H9 (cell line): ENCODE measurements at regions not wholly inside any gene's neighbourhood (a gene's known extent, or its start where the extent isn't known, plus 50 kb on each side); places are given as distances from the start of the nearest gene placed in this dataset.

Experiments used
- DNase-seq: peaks from one replicate; pipeline ENCODE4 v3.0.0-alpha.2; 2017
- H2AFZ ChIP-seq: one replicate; pipeline ENCODE4 v1.6.1; 2013; ENCODE audit warnings: mild to moderate bottlenecking, low read length, control low read depth, moderate library complexity
- H2AK5ac ChIP-seq: 2 replicates; pipeline ENCODE4 v1.6.1; 2013; ENCODE audit warnings: low read length, control low read depth, mixed read lengths; ENCODE audit not compliant: insufficient read length
- H2BK120ac ChIP-seq: one replicate; pipeline ENCODE4 v1.6.1; 2013; ENCODE audit warnings: low read depth, mild to moderate bottlenecking, low read length, control low read depth, inconsistent platforms; ENCODE audit not compliant: poor library complexity, severe bottlenecking
- H2BK12ac ChIP-seq: 2 replicates; pipeline ENCODE4 v1.6.1; 2013; ENCODE audit warnings: low read length, control low read depth, mixed read lengths, low read depth; ENCODE audit not compliant: insufficient read length
- H2BK15ac ChIP-seq: 2 replicates; pipeline ENCODE4 v1.6.1; 2013; ENCODE audit warnings: low read depth, low read length, control low read depth
- H2BK20ac ChIP-seq: one replicate; pipeline ENCODE4 v1.6.1; 2013; ENCODE audit warnings: low read depth, mild to moderate bottlenecking, low read length, control low read depth, inconsistent platforms; ENCODE audit not compliant: poor library complexity, severe bottlenecking
- H2BK5ac ChIP-seq: 2 replicates; pipeline ENCODE4 v1.6.1; 2013; ENCODE audit warnings: low read length, control low read depth, mixed read lengths; ENCODE audit not compliant: insufficient read length
- H3K14ac ChIP-seq: 2 replicates; pipeline ENCODE4 v1.6.1; 2013; ENCODE audit warnings: low read length, control low read depth; ENCODE audit not compliant: insufficient read depth
- H3K18ac ChIP-seq: 2 replicates; pipeline ENCODE4 v1.6.1; 2013; ENCODE audit warnings: low read depth, mild to moderate bottlenecking, mixed read lengths, low read length, control low read depth; ENCODE audit not compliant: insufficient read length
- H3K23ac ChIP-seq: 2 replicates; pipeline ENCODE4 v1.6.1; 2013; ENCODE audit warnings: low read length, control low read depth, mixed read lengths, low read depth; ENCODE audit not compliant: insufficient read length
- H3K23me2 ChIP-seq: 2 replicates; pipeline ENCODE4 v1.6.1; 2013; ENCODE audit warnings: low read depth, mild to moderate bottlenecking, mixed read lengths, low read length, control low read depth; ENCODE audit not compliant: insufficient read length, poor library complexity, severe bottlenecking
- H3K27ac ChIP-seq: 2 replicates; pipeline ENCODE4 v1.5.1; 2013; ENCODE audit warnings: low read length, control low read depth, mixed read lengths, low read depth; ENCODE audit not compliant: insufficient read length
- H3K27me3 ChIP-seq: 2 replicates; pipeline ENCODE4 v1.6.1; 2013; ENCODE audit warnings: low read length, control low read depth, inconsistent platforms; ENCODE audit not compliant: insufficient read depth
- H3K4ac ChIP-seq: 2 replicates; pipeline ENCODE4 v1.6.1; 2013; ENCODE audit warnings: low read depth, mild to moderate bottlenecking, control low read depth, inconsistent platforms, low read length, moderate library complexity
- H3K4me1 ChIP-seq: 2 replicates; pipeline ENCODE4 v1.6.1; 2013; ENCODE audit warnings: low read length, control low read depth, inconsistent platforms; ENCODE audit not compliant: insufficient read depth
- H3K4me2 ChIP-seq: 2 replicates; pipeline ENCODE4 v1.6.1; 2013; ENCODE audit warnings: low read length, control low read depth, mixed read lengths; ENCODE audit not compliant: insufficient read length, insufficient read depth
- H3K56ac ChIP-seq: 2 replicates; pipeline ENCODE4 v1.6.1; 2013; ENCODE audit warnings: low read depth, mild to moderate bottlenecking, mixed read lengths, low read length, control low read depth; ENCODE audit not compliant: insufficient read length
- H3K79me1 ChIP-seq: 2 replicates; pipeline ENCODE4 v1.6.1; 2013; ENCODE audit warnings: low read depth, mild to moderate bottlenecking, moderate library complexity, low read length, control low read depth, inconsistent platforms; ENCODE audit not compliant: insufficient read depth, poor library complexity, severe bottlenecking
- H3K79me2 ChIP-seq: 2 replicates; pipeline ENCODE4 v1.6.1; 2013; ENCODE audit warnings: low read length, control low read depth, inconsistent platforms; ENCODE audit not compliant: insufficient read depth
- H3K9ac ChIP-seq: 2 replicates; pipeline ENCODE4 v1.6.1; 2013; ENCODE audit warnings: low read length, control low read depth, mixed read lengths; ENCODE audit not compliant: insufficient read length; ENCODE audit errors: extremely low read depth
- H3K9me3 ChIP-seq: one replicate; pipeline ENCODE4 v1.6.1; 2013; ENCODE audit warnings: low read depth, low read length, inconsistent platforms; ENCODE audit not compliant: control insufficient read depth
- H3T11ph ChIP-seq: one replicate; pipeline ENCODE4 v1.6.1; 2013; ENCODE audit warnings: mild to moderate bottlenecking, low read length, control low read depth, inconsistent platforms
- H4K20me1 ChIP-seq: one replicate; pipeline ENCODE4 v1.6.1; 2013; ENCODE audit not compliant: control insufficient read depth, insufficient read length, insufficient read depth
- H4K5ac ChIP-seq: 2 replicates; pipeline ENCODE4 v1.6.1; 2013; ENCODE audit warnings: low read depth, mild to moderate bottlenecking, mixed read lengths, low read length, control low read depth; ENCODE audit not compliant: insufficient read length
- H4K8ac ChIP-seq: replicated peaks from 2 replicates; pipeline ENCODE4 v1.6.1; 2013; ENCODE audit warnings: low read length, control low read depth, mixed read lengths, low read depth; ENCODE audit not compliant: insufficient read length
- H4K91ac ChIP-seq: 2 replicates; pipeline ENCODE4 v1.6.1; 2013; ENCODE audit warnings: low read depth, mild to moderate bottlenecking, moderate library complexity, mixed read lengths, low read length, control low read depth; ENCODE audit not compliant: insufficient read length
- H3K27ac Mint-ChIP-seq, 3 experiments: 2 replicates in 2 of 3; 3 replicates in 1 of 3; pipeline ENCODE4 v1.8.0; 2020 to 2021; ENCODE audit warnings: mixed read lengths in 3 of 3, mild to moderate bottlenecking in 1 of 3, moderate library complexity in 1 of 3
- H3K27me3 Mint-ChIP-seq: 2 replicates; pipeline ENCODE4 v1.8.0; 2021; ENCODE audit warnings: low read depth, mild to moderate bottlenecking, moderate library complexity, mixed read lengths
- H3K36me3 Mint-ChIP-seq, 3 experiments: 2 replicates in 2 of 3; 3 replicates in 1 of 3; pipeline ENCODE4 v1.8.0; 2020 to 2021; ENCODE audit warnings: low read depth in 3 of 3, mixed read lengths in 3 of 3; ENCODE audit not compliant: insufficient read depth in 1 of 3
- H3K4me1 Mint-ChIP-seq, 2 experiments: 2 replicates each; pipeline ENCODE4 v1.8.0; 2020; ENCODE audit warnings: mixed read lengths in 2 of 2
- H3K4me3 Mint-ChIP-seq, 2 experiments: 2 replicates in 1 of 2; 3 replicates in 1 of 2; pipeline ENCODE4 v1.8.0; 2020 to 2021; ENCODE audit warnings: mild to moderate bottlenecking in 2 of 2, mixed read lengths in 2 of 2, moderate library complexity in 1 of 2
- H3K9me3 Mint-ChIP-seq, 2 experiments: 2 replicates in 1 of 2; 3 replicates in 1 of 2; pipeline ENCODE4 v1.8.0; 2020; ENCODE audit warnings: mild to moderate bottlenecking in 2 of 2, mixed read lengths in 2 of 2, moderate library complexity in 1 of 2
- CTCF ChIP-seq: fragments of 200-600 bp; sonication (generic); conservative IDR thresholded peaks from 3 replicates; pipeline ENCODE4 v1.8.0; 2021; ENCODE audit warnings: antibody characterized with exemption, mild to moderate bottlenecking
- whole genome bisulfite sequencing: extraction: QIAGEN DNeasy Blood & Tissue Kit; methylation state at CpG from one replicate; pipeline ENCODE4 v1.1.7; 2013; ENCODE audit warnings: missing lambda C conversion rate, low lambda C conversion rate, mixed read lengths; ENCODE audit not compliant: insufficient read length; ENCODE audit errors: extremely low coverage; 5-methylcytosine and 5-hydroxymethylcytosine counted together

- Histone ChIP-seq H3K4me1 (no peaks in the 10 kb centered on the region), H3K56ac (no peak overlapping the region), H4K8ac (no peak overlapping the region), H2AK5ac (no peak overlapping the region), H3K27me3 (no peaks in the 10 kb centered on the region; the same call in 1 of the 2 replicates), H3K18ac (no peak overlapping the region), H3T11ph (no peak overlapping the region), H4K20me1 (no peaks in the 10 kb centered on the region), H3K79me2 (no peaks in the 10 kb centered on the region), H3K23me2 (no peaks in the 10 kb centered on the region), H3K79me1 (no peaks in the 10 kb centered on the region), H3K4me2 (no peak overlapping the region), H3K14ac (no peak overlapping the region), H2BK12ac (no peak overlapping the region), H2BK120ac (no peak overlapping the region), H2BK20ac (no peak overlapping the region), H2BK15ac (no peak overlapping the region), H3K4ac (no peak overlapping the region), H3K23ac (no peak overlapping the region), H4K5ac (no peak overlapping the region), H3K27ac (no peak overlapping the region), H3K9me3 (no peaks in the 10 kb centered on the region), H3K9ac (no peak overlapping the region), H4K91ac (no peak overlapping the region), H2AFZ (no peak overlapping the region), H2BK5ac (no peak overlapping the region)
- no peak overlapping the region for H3K4me3 Mint-ChIP-seq
- H3K9me3 Mint-ChIP-seq, result no peaks in the 10 kb centered on the region
- no peaks in the 10 kb centered on the region for H3K27me3 Mint-ChIP-seq
- H3K27ac Mint-ChIP-seq, result no peak overlapping the region
- TF ChIP-seq CTCF, result no peak
- WGBS, result no CpG with 5 or more reads among the region's 6 CpGs
- DNase-seq, result no peak
- no peaks in the 10 kb centered on the region for H3K36me3 Mint-ChIP-seq
- peaks cover 3 to 4% of the 10 kb centered on the region in 2 experiments; a peak in 3 of 4 replicates for H3K4me1 Mint-ChIP-seq
These were observed 87.7 kb upstream of the NOX3 start for GRCh38 chr6:155543166-155543847.
